B cell (primary cell): ENCODE measurements at regions not wholly inside any gene's neighbourhood (a gene's known extent, or its start where the extent isn't known, plus 50 kb on each side); places are given as distances from the start of the nearest gene placed in this dataset.

Source experiments
- ATAC-seq: fragments of 200-7000 bp; cut with Tn5 transposase; one replicate; pipeline ENCODE4 v1.10.0; 2021; ENCODE audit warnings: low read depth, mild to moderate bottlenecking, moderate number of reproducible peaks, moderate library complexity
- CTCF ChIA-PET: fragments of 350-600 bp; sonication (Branson Sonifier 250); formaldehyde crosslinking; loops from one replicate; lab custom pipeline; 2021; ENCODE audit warnings: antibody characterized with exemption, inconsistent platforms; lab: Charles Lee
- POLR2A ChIA-PET: fragments of 350-600 bp; sonication (Branson Sonifier 250); formaldehyde crosslinking; loops from one replicate; lab custom pipeline; 2021; ENCODE audit warnings: antibody characterized with exemption; lab: Charles Lee
- DNase-seq: peaks from one replicate; pipeline ENCODE4 v3.0.0; 2013
- H2AFZ ChIP-seq: 2 replicates; pipeline ENCODE4 v1.6.1; 2012; ENCODE audit warnings: mild to moderate bottlenecking, low read depth, low read length; ENCODE audit not compliant: insufficient read depth, poor library complexity, severe bottlenecking
- H3K27ac ChIP-seq, 2 donors: 1 replicate in 1 of 2; 2 replicates in 1 of 2; pipeline ENCODE4 v1.5.1; 2012 to 2013; ENCODE audit warnings: low read length in 2 of 2, mild to moderate bottlenecking in 2 of 2, moderate library complexity in 1 of 2
- H3K27me3 ChIP-seq, 4 experiments: fragments of 200-600 bp in 1 of 4; sonication (generic) in 1 of 4; replicated peaks in 1 of 4; 1 replicate in 2 of 4; 2 replicates in 2 of 4; pipeline versions ENCODE4 v1.6.1 to v1.7.0; 2013 to 2016; ENCODE audit warnings: low read length in 3 of 4, mild to moderate bottlenecking in 2 of 4, mixed read lengths in 1 of 4, moderate library complexity in 1 of 4; ENCODE audit not compliant: insufficient read depth in 4 of 4, control insufficient read depth in 3 of 4; ENCODE audit errors: control extremely low read depth in 1 of 4
- H3K36me3 ChIP-seq, 2 experiments: replicated peaks in 1 of 2; 1 replicate in 1 of 2; 2 replicates in 1 of 2; pipeline versions ENCODE4 v1.6.1 to v1.7.1; 2013; ENCODE audit warnings: low read length in 1 of 2; ENCODE audit not compliant: insufficient read depth in 2 of 2, control insufficient read depth in 1 of 2; ENCODE audit errors: control extremely low read depth in 1 of 2, extremely low read depth in 1 of 2
- H3K4me1 ChIP-seq, 2 donors: fragments of 200-600 bp in 1 of 2; sonication (generic) in 1 of 2; 1 replicate in 1 of 2; 2 replicates in 1 of 2; pipeline versions ENCODE4 v1.5.1 to v1.6.1; 2013 to 2017; ENCODE audit warnings: low read length in 2 of 2; ENCODE audit not compliant: control insufficient read depth in 2 of 2, insufficient read depth in 2 of 2
- H3K4me2 ChIP-seq: replicated peaks from 2 replicates; pipeline ENCODE3; 2012; ENCODE audit warnings: mild to moderate bottlenecking, low read depth, low read length; ENCODE audit not compliant: poor library complexity, severe bottlenecking
- H3K4me3 ChIP-seq, 5 experiments: fragments of 200-600 bp in 1 of 5; sonication (generic) in 1 of 5; 1 replicate in 3 of 5; 2 replicates in 2 of 5; pipeline versions ENCODE4 v1.5.1 to v1.7.0; 2011 to 2016; ENCODE audit warnings: low read length in 4 of 5, mild to moderate bottlenecking in 4 of 5, low read depth in 2 of 5, control low read depth in 1 of 5, moderate library complexity in 1 of 5; ENCODE audit not compliant: insufficient read depth in 1 of 5; ENCODE audit errors: control extremely low read depth in 1 of 5, extremely low read depth in 1 of 5
- H3K79me2 ChIP-seq: fragments of 200-600 bp; sonication (generic); one replicate; pipeline ENCODE4 v1.6.0; 2016; ENCODE audit warnings: low read length; ENCODE audit not compliant: control insufficient read depth, insufficient read depth
- H3K9ac ChIP-seq: fragments of 200-600 bp; sonication (generic); 2 replicates; pipeline ENCODE4 v1.6.1; 2017; ENCODE audit warnings: mild to moderate bottlenecking, low read length, moderate library complexity
- H3K9me3 ChIP-seq, 3 donors: one replicate each; pipeline versions ENCODE4 v1.6.1 to v1.7.1; 2013; ENCODE audit warnings: low read length in 2 of 3; ENCODE audit not compliant: control insufficient read depth in 2 of 3, insufficient read depth in 1 of 3; ENCODE audit errors: control extremely low read depth in 1 of 3
- H4K20me1 ChIP-seq: 2 replicates; pipeline ENCODE4 v1.6.0; 2012; ENCODE audit warnings: mild to moderate bottlenecking, low read length; ENCODE audit not compliant: insufficient read depth, control insufficient read depth, poor library complexity, severe bottlenecking
- H3K27ac Mint-ChIP-seq: one replicate; pipeline ENCODE4 v1.8.0; 2021; ENCODE audit warnings: mixed read lengths
- H3K27me3 Mint-ChIP-seq: one replicate; pipeline ENCODE4 v1.8.0; 2021; ENCODE audit warnings: mixed read lengths
- H3K4me1 Mint-ChIP-seq: one replicate; pipeline ENCODE4 v1.8.0; 2021; ENCODE audit warnings: mixed read lengths
- H3K4me3 Mint-ChIP-seq: one replicate; pipeline ENCODE4 v1.8.0; 2021; ENCODE audit warnings: mixed read lengths
- H3K9me3 Mint-ChIP-seq: one replicate; pipeline ENCODE4 v1.8.0; 2022; ENCODE audit warnings: mixed read lengths; ENCODE audit not compliant: insufficient read depth
- CTCF ChIP-seq: fragments of 200-600 bp; IDR thresholded peaks from one replicate; pipeline ENCODE4 v1.8.0; 2022; ENCODE audit warnings: antibody characterized with exemption, mild to moderate bottlenecking
- EZH2 ChIP-seq: IDR thresholded peaks from 2 replicates; pipeline ENCODE4 v1.6.1; 2012; ENCODE audit warnings: borderline replicate concordance, low read depth, mild to moderate bottlenecking, moderate library complexity, low read length; ENCODE audit not compliant: insufficient read depth, poor library complexity, severe bottlenecking
- WGBS: methylation state at CpG from one replicate; pipeline ENCODE4 v1.1.5; 2013; ENCODE audit warnings: missing lambda C conversion rate; ENCODE audit not compliant: insufficient coverage; 5-methylcytosine and 5-hydroxymethylcytosine counted together
- intact Hi-C: fragments of 100-400 bp; cut with micrococcal nuclease; formaldehyde crosslinking; loops from one replicate; pipeline ENCODE4 v1.10.0; 2022

- Histone ChIP-seq H4K20me1 (no peaks in the 10 kb centered on the region), H3K27me3 (no peaks in the 10 kb centered on the region), H3K4me1 (no peaks in the 10 kb centered on the region), H3K9me3 (peaks cover 0 to 3% (median 0%) of the 10 kb centered on the region in 3 donors), H3K27ac (no peak overlapping the region), H3K79me2 (no peaks in the 10 kb centered on the region), H3K4me3 (no peak overlapping the region), H3K36me3 (no peaks in the 10 kb centered on the region), H3K4me2 (no peak overlapping the region), H3K9ac (no peak overlapping the region), H2AFZ (no peak overlapping the region)
- intact Hi-C loops: no loop called here
- CTCF ChIA-PET: no interaction called here
- H3K9me3 Mint-ChIP-seq: peaks cover 2% of the 10 kb centered on the region
- no peak overlapping the region for H3K4me3 Mint-ChIP-seq
- no peak overlapping the region for H3K27ac Mint-ChIP-seq
- whole genome bisulfite sequencing: 74% methylated on average over 2 of the region's 2 CpGs
- POLR2A ChIA-PET: no interaction called here
- no peaks in the 10 kb centered on the region for H3K4me1 Mint-ChIP-seq
- H3K27me3 Mint-ChIP-seq: no peaks in the 10 kb centered on the region
- no peak for DNase-seq
- ATAC-seq: no peak
- TF ChIP-seq EZH2 (no peak), CTCF (no peak)
Observed at GRCh38 chr3:110767156-110767555, 304.5 kb upstream of the NECTIN3 start.

- no peak overlapping the region for H3K4me3 ChIP-seq
- POLR2A ChIA-PET: no interaction called here
- no peak overlapping the region for H3K4me2 ChIP-seq
- no peaks in the 10 kb centered on the region for H3K4me1 ChIP-seq
- intact Hi-C loops: no loop called here
- no peaks in the 10 kb centered on the region for H3K27me3 ChIP-seq
- H4K20me1 ChIP-seq: no peaks in the 10 kb centered on the region
- no peak overlapping the region for H3K27ac ChIP-seq
- no peaks in the 10 kb centered on the region for H3K79me2 ChIP-seq
- H2AFZ ChIP-seq: no peak overlapping the region
- Mint-ChIP-seq H3K9me3 (peaks cover 2% of the 10 kb centered on the region), H3K27ac (no peak overlapping the region), H3K4me3 (no peak overlapping the region), H3K27me3 (no peaks in the 10 kb centered on the region), H3K4me1 (no peaks in the 10 kb centered on the region)
- TF ChIP-seq EZH2 (no peak), CTCF (no peak)
- CTCF ChIA-PET: no interaction called here
- peaks cover 0 to 3% (median 0%) of the 10 kb centered on the region in 3 donors for H3K9me3 ChIP-seq
- DNase-seq (no peak), ATAC-seq (no peak)
- H3K36me3 ChIP-seq: no peaks in the 10 kb centered on the region
- no peak overlapping the region for H3K9ac ChIP-seq
Observed at GRCh38 chr3:110767838-110768237, 303.8 kb upstream of the NECTIN3 start.
